ENCODE measurements at regions not wholly inside any gene's neighbourhood (a gene's known extent, or its start where the extent isn't known, plus 50 kb on each side); places are given as distances from the start of the nearest gene placed in this dataset.

DNA sequence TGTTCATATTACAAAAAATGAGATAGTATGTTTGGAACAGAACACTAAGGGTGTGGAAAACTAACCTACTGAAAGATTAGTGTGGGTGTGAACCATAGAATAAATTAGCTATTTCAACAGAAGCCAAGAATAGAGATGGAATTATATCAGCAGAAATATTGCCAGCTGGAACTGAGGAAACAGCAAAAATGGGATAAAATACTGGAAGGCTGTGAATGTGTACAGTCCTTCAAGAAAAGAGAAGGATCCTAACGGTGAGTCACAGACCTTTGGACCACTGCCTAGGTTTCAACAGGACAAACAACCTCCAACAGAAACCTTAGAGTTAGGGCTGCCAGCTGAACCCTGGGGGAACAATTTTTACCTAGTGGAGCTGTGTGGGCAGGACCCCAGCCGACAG lies 395.0 kb downstream of the ZWINT start (continued):
- TF ChIP-seq, protein P1, sequence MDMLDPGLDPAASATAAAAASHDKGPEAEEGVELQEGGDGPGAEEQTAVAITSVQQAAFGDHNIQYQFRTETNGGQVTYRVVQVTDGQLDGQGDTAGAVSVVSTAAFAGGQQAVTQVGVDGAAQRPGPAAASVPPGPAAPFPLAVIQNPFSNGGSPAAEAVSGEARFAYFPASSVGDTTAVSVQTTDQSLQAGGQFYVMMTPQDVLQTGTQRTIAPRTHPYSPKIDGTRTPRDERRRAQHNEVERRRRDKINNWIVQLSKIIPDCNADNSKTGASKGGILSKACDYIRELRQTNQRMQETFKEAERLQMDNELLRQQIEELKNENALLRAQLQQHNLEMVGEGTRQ (IDR thresholded peaks at IDR 0.05; ENCODE audit: low read length): no peak
- TF ChIP-seq FOSL1 (IDR thresholded peaks at IDR 0.05; ENCODE audit: insufficient read depth, low read depth, low read length) (no peak), ASH2L (IDR thresholded peaks at IDR 0.05; ENCODE audit: low read length) (no peak), EGR1 (IDR thresholded peaks at IDR 0.05; ENCODE audit: borderline replicate concordance, low read depth, low read length) (no peak), PHF8 (conservative IDR thresholded peaks at IDR 0.05; ENCODE audit: low read depth, low read length) (no peak)
- TF ChIP-seq, protein P2, sequence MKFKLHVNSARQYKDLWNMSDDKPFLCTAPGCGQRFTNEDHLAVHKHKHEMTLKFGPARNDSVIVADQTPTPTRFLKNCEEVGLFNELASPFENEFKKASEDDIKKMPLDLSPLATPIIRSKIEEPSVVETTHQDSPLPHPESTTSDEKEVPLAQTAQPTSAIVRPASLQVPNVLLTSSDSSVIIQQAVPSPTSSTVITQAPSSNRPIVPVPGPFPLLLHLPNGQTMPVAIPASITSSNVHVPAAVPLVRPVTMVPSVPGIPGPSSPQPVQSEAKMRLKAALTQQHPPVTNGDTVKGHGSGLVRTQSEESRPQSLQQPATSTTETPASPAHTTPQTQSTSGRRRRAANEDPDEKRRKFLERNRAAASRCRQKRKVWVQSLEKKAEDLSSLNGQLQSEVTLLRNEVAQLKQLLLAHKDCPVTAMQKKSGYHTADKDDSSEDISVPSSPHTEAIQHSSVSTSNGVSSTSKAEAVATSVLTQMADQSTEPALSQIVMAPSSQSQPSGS (IDR thresholded peaks at IDR 0.05; ENCODE audit: low read length): no peak

Data from H1 (cell line).